ENCODE measurements at regions not wholly inside any gene's neighbourhood (a gene's known extent, or its start where the extent isn't known, plus 50 kb on each side); places are given as distances from the start of the nearest gene placed in this dataset.

- Histone ChIP-seq H3K9me1 (ENCODE audit: control insufficient read depth, insufficient read depth, low read length) (no peaks in the 10 kb centered on the region), H3K9ac (ENCODE audit: insufficient read depth in 1 of 2, low read depth in 2 of 2, low read length in 2 of 2) (no peak overlapping the region), H3K27ac (ENCODE audit: extremely low read depth, low read depth, low read length) (no peak overlapping the region), H3K4me2 (ENCODE audit: insufficient read depth, low read length) (no peak overlapping the region), H3K4me1 (replicated peaks in 1 of 2; ENCODE audit: control insufficient read depth in 2 of 2, insufficient read depth in 2 of 2, low read length in 2 of 2) (no peaks in the 10 kb centered on the region), H3K79me2 (ENCODE audit: control insufficient read depth, insufficient read depth, low read length) (no peaks in the 10 kb centered on the region), H2AFZ (ENCODE audit: low read depth, low read length) (no peak overlapping the region), H3K36me3 (ENCODE audit: control insufficient read depth, insufficient read depth, low read length) (no peaks in the 10 kb centered on the region), H4K20me1 (replicated peaks; ENCODE audit: control insufficient read depth, insufficient read depth, low read length) (no peaks in the 10 kb centered on the region), H3K4me3 (no peak overlapping the region), H3K9me3 (replicated peaks; ENCODE audit: control insufficient read depth, insufficient read depth, low read depth, low read length) (no peaks in the 10 kb centered on the region), H3K27me3 (ENCODE audit: control insufficient read depth in 2 of 2, insufficient read depth in 2 of 2, low read length in 2 of 2) (0 out of 5 replicates have a peak, but pooled peaks cover 0 to 4% of the 10 kb centered on the region in 2 experiments)
- intact Hi-C loops (cut with micrococcal nuclease): no loop called here
- WGBS (ENCODE audit: insufficient coverage, low coverage, missing lambda C conversion rate): 18% methylated on average over 3 of the region's 3 CpGs
- no peak for ATAC-seq
- no peak for DNase-seq (ENCODE audit: extremely low read depth in 1 of 4, low spot score in 3 of 4)
- ChIA-PET POLR2A (interaction anchor here (0.6 kb wide), 1 partner anchor 178 kb away, joined by 3 read pairs; no protein-coding TSS in a partner anchor), CTCF (ENCODE audit: low intra/inter-chr PET ratio) (no interaction called here)
- no TSS peak for BruUV-seq (replicated peaks)
- in situ Hi-C loops (cut with MboI): no loop called here
- FAIRE-seq: no peak
- TF ChIP-seq, protein P1, sequence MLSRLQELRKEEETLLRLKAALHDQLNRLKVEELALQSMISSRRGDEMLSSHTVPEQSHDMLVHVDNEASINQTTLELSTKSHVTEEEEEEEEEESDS (CRISPR knock-in tag; IDR thresholded peaks at IDR 0.05): no peak
- TF ChIP-seq, protein P2, sequence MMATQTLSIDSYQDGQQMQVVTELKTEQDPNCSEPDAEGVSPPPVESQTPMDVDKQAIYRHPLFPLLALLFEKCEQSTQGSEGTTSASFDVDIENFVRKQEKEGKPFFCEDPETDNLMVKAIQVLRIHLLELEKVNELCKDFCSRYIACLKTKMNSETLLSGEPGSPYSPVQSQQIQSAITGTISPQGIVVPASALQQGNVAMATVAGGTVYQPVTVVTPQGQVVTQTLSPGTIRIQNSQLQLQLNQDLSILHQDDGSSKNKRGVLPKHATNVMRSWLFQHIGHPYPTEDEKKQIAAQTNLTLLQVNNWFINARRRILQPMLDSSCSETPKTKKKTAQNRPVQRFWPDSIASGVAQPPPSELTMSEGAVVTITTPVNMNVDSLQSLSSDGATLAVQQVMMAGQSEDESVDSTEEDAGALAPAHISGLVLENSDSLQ (IDR thresholded peaks at IDR 0.05): no peak
- TF ChIP-seq, protein P3, sequence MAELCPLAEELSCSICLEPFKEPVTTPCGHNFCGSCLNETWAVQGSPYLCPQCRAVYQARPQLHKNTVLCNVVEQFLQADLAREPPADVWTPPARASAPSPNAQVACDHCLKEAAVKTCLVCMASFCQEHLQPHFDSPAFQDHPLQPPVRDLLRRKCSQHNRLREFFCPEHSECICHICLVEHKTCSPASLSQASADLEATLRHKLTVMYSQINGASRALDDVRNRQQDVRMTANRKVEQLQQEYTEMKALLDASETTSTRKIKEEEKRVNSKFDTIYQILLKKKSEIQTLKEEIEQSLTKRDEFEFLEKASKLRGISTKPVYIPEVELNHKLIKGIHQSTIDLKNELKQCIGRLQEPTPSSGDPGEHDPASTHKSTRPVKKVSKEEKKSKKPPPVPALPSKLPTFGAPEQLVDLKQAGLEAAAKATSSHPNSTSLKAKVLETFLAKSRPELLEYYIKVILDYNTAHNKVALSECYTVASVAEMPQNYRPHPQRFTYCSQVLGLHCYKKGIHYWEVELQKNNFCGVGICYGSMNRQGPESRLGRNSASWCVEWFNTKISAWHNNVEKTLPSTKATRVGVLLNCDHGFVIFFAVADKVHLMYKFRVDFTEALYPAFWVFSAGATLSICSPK (IDR thresholded peaks at IDR 0.05; ENCODE audit: borderline replicate concordance): no peak
- TF ChIP-seq, protein P4, sequence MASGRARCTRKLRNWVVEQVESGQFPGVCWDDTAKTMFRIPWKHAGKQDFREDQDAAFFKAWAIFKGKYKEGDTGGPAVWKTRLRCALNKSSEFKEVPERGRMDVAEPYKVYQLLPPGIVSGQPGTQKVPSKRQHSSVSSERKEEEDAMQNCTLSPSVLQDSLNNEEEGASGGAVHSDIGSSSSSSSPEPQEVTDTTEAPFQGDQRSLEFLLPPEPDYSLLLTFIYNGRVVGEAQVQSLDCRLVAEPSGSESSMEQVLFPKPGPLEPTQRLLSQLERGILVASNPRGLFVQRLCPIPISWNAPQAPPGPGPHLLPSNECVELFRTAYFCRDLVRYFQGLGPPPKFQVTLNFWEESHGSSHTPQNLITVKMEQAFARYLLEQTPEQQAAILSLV (tag; IDR thresholded peaks at IDR 0.05): no peak
Measured at GRCh38 chr4:85113706-85114105, 147.2 kb upstream of the WDFY3 start.

Data from K562 (cell line).